NCI-H446 treated with DMSO at 0.1 percent for 48 hours (cell line): ENCODE measurements at regions not wholly inside any gene's neighbourhood (a gene's known extent, or its start where the extent isn't known, plus 50 kb on each side); places are given as distances from the start of the nearest gene placed in this dataset.

Experiments used
- DNase-seq: peaks from one replicate; lab custom pipeline; 2025; lab: John Stamatoyannopoulos, UW

- DNase-seq: no peak
Measured at GRCh38 chr18:78771496-78772359, 207.9 kb upstream of the SALL3 start.

- no peak for DNase-seq
Measured at GRCh38 chr18:78772360-78773302, 207.0 kb upstream of the SALL3 start.

GRCh38 chr18:78773303-78773755 lies 206.3 kb upstream of the SALL3 start:
- no peak for DNase-seq

GRCh38 chr18:78773819-78774218 lies 205.8 kb upstream of the SALL3 start:
- no peak for DNase-seq

- DNase-seq: no peak
Measured at GRCh38 chr18:78774741-78775141, 204.9 kb upstream of the SALL3 start.

GRCh38 chr18:78776151-78776550 lies 203.5 kb upstream of the SALL3 start:
- DNase-seq: no peak

GRCh38 chr18:78776706-78777285 lies 202.8 kb upstream of the SALL3 start:
- DNase-seq: no peak

- no peak for DNase-seq
Measured at GRCh38 chr18:78777992-78778391, 201.6 kb upstream of the SALL3 start.

- DNase-seq: no peak
Measured at GRCh38 chr18:78778651-78779050, 201.0 kb upstream of the SALL3 start.

- DNase-seq: no peak
Measured at GRCh38 chr18:78779996-78780718, 199.5 kb upstream of the SALL3 start.

GRCh38 chr18:78780719-78781600 lies 198.7 kb upstream of the SALL3 start:
- DNase-seq: no peak

- DNase-seq: no peak
Measured at GRCh38 chr18:78781601-78781960, 198.0 kb upstream of the SALL3 start.

- no peak for DNase-seq
Measured at GRCh38 chr18:78782951-78783563, 196.6 kb upstream of the SALL3 start.

- DNase-seq: no peak
Measured at GRCh38 chr18:78783564-78783960, 196.1 kb upstream of the SALL3 start.

- no peak for DNase-seq
Measured at GRCh38 chr18:78784861-78785260, 194.8 kb upstream of the SALL3 start.

- DNase-seq: no peak
Measured at GRCh38 chr18:78785706-78786105, 193.9 kb upstream of the SALL3 start.

- DNase-seq: no peak
Measured at GRCh38 chr18:78786776-78787175, 192.8 kb upstream of the SALL3 start.

- DNase-seq: no peak
Measured at GRCh38 chr18:78787751-78788150, 191.9 kb upstream of the SALL3 start.

- no peak for DNase-seq
Measured at GRCh38 chr18:78788161-78788560, 191.5 kb upstream of the SALL3 start.

GRCh38 chr18:78789850-78790249 lies 189.8 kb upstream of the SALL3 start:
- DNase-seq: no peak
